ENCODE measurements at regions not wholly inside any gene's neighbourhood (a gene's known extent, or its start where the extent isn't known, plus 50 kb on each side); places are given as distances from the start of the nearest gene placed in this dataset.

DNA sequence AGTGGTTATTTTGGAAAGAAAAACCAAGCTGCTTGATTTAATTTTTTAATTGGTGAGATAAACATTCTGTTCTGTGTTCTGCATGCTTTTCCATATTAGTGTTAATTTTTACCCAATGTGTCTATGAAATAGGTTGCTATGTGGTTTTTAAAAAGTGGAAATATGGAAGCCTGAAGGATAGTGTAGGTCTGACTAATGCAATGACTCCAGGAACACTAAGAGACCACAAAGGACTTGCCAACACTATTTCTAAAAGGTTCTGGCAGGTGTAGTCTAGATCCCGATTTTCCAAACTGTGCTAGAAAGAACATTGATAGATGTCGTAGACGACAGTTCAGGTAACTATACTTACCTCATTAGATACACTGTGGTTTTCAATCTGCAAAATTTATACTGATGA lies 877.4 kb upstream of the GOT2 start:
- DNase-seq (ENCODE audit: low read depth, low spot score): no peak
- Histone ChIP-seq H3K27me3 (ENCODE audit: control insufficient read depth, insufficient read depth, low read length) (no peaks in the 10 kb centered on the region), H3K9me3 (ENCODE audit: control insufficient read depth, insufficient read depth, low read depth, low read length) (no peaks in the 10 kb centered on the region), H3K4me3 (ENCODE audit: low read depth in 2 of 2, low read length in 2 of 2) (no peak overlapping the region), H3K4me1 (ENCODE audit: control insufficient read depth, insufficient read depth, low read length) (no peaks in the 10 kb centered on the region), H3K36me3 (ENCODE audit: control insufficient read depth, insufficient read depth, low read length) (no peaks in the 10 kb centered on the region), H3K27ac (ENCODE audit: low read length) (no peak overlapping the region)
- TF ChIP-seq POLR2AphosphoS5 (IDR thresholded peaks at IDR 0.05; ENCODE audit: low read depth, low read length): no peak
- TF ChIP-seq, protein P1, sequence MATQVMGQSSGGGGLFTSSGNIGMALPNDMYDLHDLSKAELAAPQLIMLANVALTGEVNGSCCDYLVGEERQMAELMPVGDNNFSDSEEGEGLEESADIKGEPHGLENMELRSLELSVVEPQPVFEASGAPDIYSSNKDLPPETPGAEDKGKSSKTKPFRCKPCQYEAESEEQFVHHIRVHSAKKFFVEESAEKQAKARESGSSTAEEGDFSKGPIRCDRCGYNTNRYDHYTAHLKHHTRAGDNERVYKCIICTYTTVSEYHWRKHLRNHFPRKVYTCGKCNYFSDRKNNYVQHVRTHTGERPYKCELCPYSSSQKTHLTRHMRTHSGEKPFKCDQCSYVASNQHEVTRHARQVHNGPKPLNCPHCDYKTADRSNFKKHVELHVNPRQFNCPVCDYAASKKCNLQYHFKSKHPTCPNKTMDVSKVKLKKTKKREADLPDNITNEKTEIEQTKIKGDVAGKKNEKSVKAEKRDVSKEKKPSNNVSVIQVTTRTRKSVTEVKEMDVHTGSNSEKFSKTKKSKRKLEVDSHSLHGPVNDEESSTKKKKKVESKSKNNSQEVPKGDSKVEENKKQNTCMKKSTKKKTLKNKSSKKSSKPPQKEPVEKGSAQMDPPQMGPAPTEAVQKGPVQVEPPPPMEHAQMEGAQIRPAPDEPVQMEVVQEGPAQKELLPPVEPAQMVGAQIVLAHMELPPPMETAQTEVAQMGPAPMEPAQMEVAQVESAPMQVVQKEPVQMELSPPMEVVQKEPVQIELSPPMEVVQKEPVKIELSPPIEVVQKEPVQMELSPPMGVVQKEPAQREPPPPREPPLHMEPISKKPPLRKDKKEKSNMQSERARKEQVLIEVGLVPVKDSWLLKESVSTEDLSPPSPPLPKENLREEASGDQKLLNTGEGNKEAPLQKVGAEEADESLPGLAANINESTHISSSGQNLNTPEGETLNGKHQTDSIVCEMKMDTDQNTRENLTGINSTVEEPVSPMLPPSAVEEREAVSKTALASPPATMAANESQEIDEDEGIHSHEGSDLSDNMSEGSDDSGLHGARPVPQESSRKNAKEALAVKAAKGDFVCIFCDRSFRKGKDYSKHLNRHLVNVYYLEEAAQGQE (IDR thresholded peaks at IDR 0.05; ENCODE audit: insufficient read depth in 1 of 2, low read depth in 2 of 2, low read length in 1 of 2): no peak
- no peak for TF ChIP-seq SIN3A (IDR thresholded peaks at IDR 0.05; ENCODE audit: borderline replicate concordance, insufficient read depth, low read depth, low read length)
- TF ChIP-seq, protein P2, sequence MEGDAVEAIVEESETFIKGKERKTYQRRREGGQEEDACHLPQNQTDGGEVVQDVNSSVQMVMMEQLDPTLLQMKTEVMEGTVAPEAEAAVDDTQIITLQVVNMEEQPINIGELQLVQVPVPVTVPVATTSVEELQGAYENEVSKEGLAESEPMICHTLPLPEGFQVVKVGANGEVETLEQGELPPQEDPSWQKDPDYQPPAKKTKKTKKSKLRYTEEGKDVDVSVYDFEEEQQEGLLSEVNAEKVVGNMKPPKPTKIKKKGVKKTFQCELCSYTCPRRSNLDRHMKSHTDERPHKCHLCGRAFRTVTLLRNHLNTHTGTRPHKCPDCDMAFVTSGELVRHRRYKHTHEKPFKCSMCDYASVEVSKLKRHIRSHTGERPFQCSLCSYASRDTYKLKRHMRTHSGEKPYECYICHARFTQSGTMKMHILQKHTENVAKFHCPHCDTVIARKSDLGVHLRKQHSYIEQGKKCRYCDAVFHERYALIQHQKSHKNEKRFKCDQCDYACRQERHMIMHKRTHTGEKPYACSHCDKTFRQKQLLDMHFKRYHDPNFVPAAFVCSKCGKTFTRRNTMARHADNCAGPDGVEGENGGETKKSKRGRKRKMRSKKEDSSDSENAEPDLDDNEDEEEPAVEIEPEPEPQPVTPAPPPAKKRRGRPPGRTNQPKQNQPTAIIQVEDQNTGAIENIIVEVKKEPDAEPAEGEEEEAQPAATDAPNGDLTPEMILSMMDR (IDR thresholded peaks at IDR 0.05): no peak
- no peak for TF ChIP-seq TCF7L2 (IDR thresholded peaks at IDR 0.05; ENCODE audit: low read depth, low read length)
- POLR2A ChIA-PET: no interaction called here
- CTCF ChIA-PET: no interaction called here
- intact Hi-C loops (cut with micrococcal nuclease; ENCODE audit: unreplicated experiment): no loop called here
- in situ Hi-C loops (cut with HindIII; ENCODE audit: low pct_unique_long_range_greater_than_20kb, low sequenced_read_pairs): no loop called here
- ATAC-seq: no peak
- no TSS peak for BruUV-seq (replicated peaks)

DNA sequence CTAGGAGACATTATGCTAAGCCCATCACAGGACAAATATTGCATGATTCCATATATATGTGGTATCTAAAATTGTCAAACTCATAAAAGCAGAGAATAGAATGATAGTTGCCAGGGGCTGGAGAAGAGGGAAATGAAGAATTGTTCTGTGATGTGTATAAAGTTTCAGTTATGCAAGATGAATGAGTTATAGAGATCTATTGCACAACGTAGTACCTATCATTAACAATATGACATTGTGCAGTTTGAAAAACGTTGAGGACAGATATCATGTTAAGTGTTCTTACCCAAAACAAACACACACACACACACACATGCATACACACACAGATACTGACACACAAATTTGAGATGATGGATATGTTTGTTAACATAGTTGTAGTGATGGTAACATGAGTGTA lies 871.6 kb upstream of the GOT2 start:
- H3K9me3 ChIP-seq (ENCODE audit: control insufficient read depth, insufficient read depth, low read depth, low read length): no peaks in the 10 kb centered on the region
- ATAC-seq: no peak
- intact Hi-C loops (cut with micrococcal nuclease; ENCODE audit: unreplicated experiment): no loop called here
- no TSS peak for BruUV-seq (replicated peaks)
- TF ChIP-seq SIN3A (IDR thresholded peaks at IDR 0.05; ENCODE audit: borderline replicate concordance, insufficient read depth, low read depth, low read length): no peak
- TF ChIP-seq POLR2AphosphoS5 (IDR thresholded peaks at IDR 0.05; ENCODE audit: low read depth, low read length): no peak
- TF ChIP-seq TCF7L2 (IDR thresholded peaks at IDR 0.05; ENCODE audit: low read depth, low read length): no peak
- TF ChIP-seq, protein P2 (IDR thresholded peaks at IDR 0.05): no peak
- CTCF ChIA-PET: no interaction called here
- H3K36me3 ChIP-seq (ENCODE audit: control insufficient read depth, insufficient read depth, low read length): no peaks in the 10 kb centered on the region
- H3K27me3 ChIP-seq (ENCODE audit: control insufficient read depth, insufficient read depth, low read length): no peaks in the 10 kb centered on the region
- H3K4me1 ChIP-seq (ENCODE audit: control insufficient read depth, insufficient read depth, low read length): no peaks in the 10 kb centered on the region
- no peak overlapping the region for H3K27ac ChIP-seq (ENCODE audit: low read length)
- DNase-seq (ENCODE audit: low read depth, low spot score): no peak
- POLR2A ChIA-PET: no interaction called here
- in situ Hi-C loops (cut with HindIII; ENCODE audit: low pct_unique_long_range_greater_than_20kb, low sequenced_read_pairs): no loop called here
- no peak overlapping the region for H3K4me3 ChIP-seq (ENCODE audit: low read depth in 2 of 2, low read length in 2 of 2)

All from Panc1 (cell line).